GM23248 (cell line): ENCODE measurements at regions not wholly inside any gene's neighbourhood (a gene's known extent, or its start where the extent isn't known, plus 50 kb on each side); places are given as distances from the start of the nearest gene placed in this dataset.

Experiments used
- EZH2 ChIP-seq: fragments of 200-600 bp; sonication (generic); IDR thresholded peaks from 2 replicates; pipeline ENCODE4 v1.6.1; 2018; ENCODE audit warnings: antibody characterized with exemption, mild to moderate bottlenecking; ENCODE audit not compliant: insufficient read depth, poor library complexity, severe bottlenecking
- EZH2phosphoT487 ChIP-seq: fragments of 200-600 bp; sonication (generic); IDR thresholded peaks from 2 replicates; pipeline ENCODE4 v1.6.1; 2018; ENCODE audit warnings: antibody characterized with exemption, moderate library complexity, mild to moderate bottlenecking, low read depth; ENCODE audit not compliant: insufficient read depth

GRCh38 chr2:193523662-193524061, 1328.9 kb upstream of the TMEFF2 start:
- TF ChIP-seq EZH2, result no peak
- TF ChIP-seq EZH2phosphoT487, result no peak
